SK-N-SH (cell line): ENCODE measurements at regions not wholly inside any gene's neighbourhood (a gene's known extent, or its start where the extent isn't known, plus 50 kb on each side); places are given as distances from the start of the nearest gene placed in this dataset.

Source experiments
- CTCF ChIA-PET: fragments of 300-600, 350-600 bp; formaldehyde crosslinking; extraction: SDS; loops from one replicate; lab custom pipeline; 2021; lab: Yijun Ruan, JAX
- POLR2A ChIA-PET: fragments of 350-600 bp; sonication (Branson Sonifier 250); formaldehyde crosslinking; extraction: SDS; loops from one replicate; lab custom pipeline; 2020; ENCODE audit warnings: antibody characterized with exemption, inconsistent platforms; lab: Yijun Ruan, JAX
- DNase-seq: peaks from one replicate; pipeline ENCODE4 v3.0.0; 2012
- H2AFZ ChIP-seq: fragments of 200-600 bp; sonication (generic); 2 replicates; pipeline ENCODE4 v1.8.1; 2016; ENCODE audit warnings: antibody characterized with exemption, mild to moderate bottlenecking, low read depth
- H3F3A ChIP-seq: fragments of 200-600 bp; sonication (generic); replicated peaks from 2 replicates; pipeline ENCODE3; 2016; ENCODE audit warnings: antibody characterized with exemption, mild to moderate bottlenecking; ENCODE audit not compliant: insufficient read depth
- H3K27ac ChIP-seq, 2 experiments: fragments of 200-500 bp in 1 of 2; fragments of 200-600 bp in 1 of 2; sonication (Bioruptor generic) in 1 of 2; sonication (generic), shearing (Covaris generic) in 1 of 2; 2 replicates each; pipeline versions ENCODE4 v1.5.1 to v1.6.1; 2014 to 2016; ENCODE audit warnings: low read depth in 2 of 2, inconsistent platforms in 1 of 2, low read length in 1 of 2, mild to moderate bottlenecking in 1 of 2, mixed read lengths in 1 of 2
- H3K27me3 ChIP-seq: fragments of 200-600 bp; sonication (generic), shearing (Covaris generic); 2 replicates; pipeline ENCODE4 v1.6.1; 2016; ENCODE audit warnings: mixed run types; ENCODE audit not compliant: insufficient read depth
- H3K36me3 ChIP-seq, 2 experiments: fragments of 200-500 bp in 1 of 2; fragments of 200-600 bp in 1 of 2; sonication (Bioruptor generic) in 1 of 2; sonication (generic) in 1 of 2; replicated peaks in 1 of 2; 2 replicates each; pipeline versions ENCODE3 to v1.5.1; 2014 to 2016; ENCODE audit warnings: low read length in 1 of 2, mild to moderate bottlenecking in 1 of 2; ENCODE audit not compliant: insufficient read depth in 2 of 2, control insufficient read depth in 1 of 2
- H3K4me1 ChIP-seq, 2 experiments: fragments of 200-500 bp in 1 of 2; fragments of 200-600 bp in 1 of 2; sonication (Bioruptor generic) in 1 of 2; sonication (generic), shearing (Covaris generic) in 1 of 2; 2 replicates each; pipeline versions ENCODE4 v1.5.1 to v1.6.1; 2014 to 2016; ENCODE audit warnings: low read depth in 1 of 2, low read length in 1 of 2, mixed run types in 1 of 2; ENCODE audit not compliant: insufficient read depth in 2 of 2, control insufficient read depth in 1 of 2
- H3K4me2 ChIP-seq: fragments of 200-600 bp; sonication (generic), shearing (Covaris generic); 2 replicates; pipeline ENCODE4 v1.6.1; 2017; ENCODE audit warnings: mixed run types
- H3K4me3 ChIP-seq, 2 experiments: fragments of 200-500 bp in 1 of 2; fragments of 200-600 bp in 1 of 2; sonication (Bioruptor generic) in 1 of 2; sonication (generic), shearing (Covaris generic) in 1 of 2; 2 replicates each; pipeline versions ENCODE4 v1.5.1 to v1.8.1; 2014 to 2016; ENCODE audit warnings: low read depth in 2 of 2, inconsistent platforms in 1 of 2, low read length in 1 of 2, mild to moderate bottlenecking in 1 of 2, mixed read lengths in 1 of 2, moderate library complexity in 1 of 2
- H3K79me2 ChIP-seq: fragments of 200-600 bp; sonication (generic); 2 replicates; pipeline ENCODE4 v1.8.1; 2017; ENCODE audit warnings: mild to moderate bottlenecking; ENCODE audit not compliant: insufficient read depth
- H3K9ac ChIP-seq: fragments of 200-600 bp; sonication (generic); 2 replicates; pipeline ENCODE4 v1.6.1; 2017; ENCODE audit warnings: mixed run types
- H3K9me2 ChIP-seq: fragments of 200-600 bp; sonication (generic); 2 replicates; pipeline ENCODE4 v1.6.1; 2017; ENCODE audit warnings: mixed run types
- H3K9me3 ChIP-seq: fragments of 200-600 bp; sonication (generic); 2 replicates; pipeline ENCODE4 v1.6.1; 2017; ENCODE audit warnings: mixed run types, mild to moderate bottlenecking, moderate library complexity
- H4K20me1 ChIP-seq: fragments of 200-600 bp; sonication (generic); 2 replicates; pipeline ENCODE4 v1.6.1; 2017; ENCODE audit warnings: mild to moderate bottlenecking, mixed run types; ENCODE audit not compliant: insufficient read depth
- CHD2 ChIP-seq: fragments of 150-350 bp; IDR thresholded peaks from 2 replicates; pipeline ENCODE4 v1.6.1; 2018; ENCODE audit warnings: low read length; ENCODE audit not compliant: partially characterized antibody
- EZH2phosphoT487 ChIP-seq: fragments of 200-600 bp; sonication (generic); IDR thresholded peaks from 2 replicates; pipeline ENCODE4 v1.6.1; 2017; ENCODE audit warnings: low read depth, mixed run types, mild to moderate bottlenecking, antibody characterized with exemption, moderate library complexity, borderline replicate concordance
- FOSL2 ChIP-seq: IDR thresholded peaks from 2 replicates; pipeline ENCODE4 v1.4.0; 2012; ENCODE audit warnings: low read depth, mild to moderate bottlenecking, moderate library complexity, borderline replicate concordance
- FOXJ3 ChIP-seq: sonication (generic); formaldehyde crosslinking; IDR thresholded peaks from 2 replicates; pipeline ENCODE4 v1.5.1; 2020; ENCODE audit warnings: mild to moderate bottlenecking, missing genetic modification reagents
- GABPA ChIP-seq: IDR thresholded peaks from 2 replicates; pipeline ENCODE4 v1.4.0; 2012; ENCODE audit warnings: low read depth, mild to moderate bottlenecking
- JUND ChIP-seq: IDR thresholded peaks from 2 replicates; pipeline ENCODE4 v1.4.0; 2012
- NFIC ChIP-seq: IDR thresholded peaks from 2 replicates; pipeline ENCODE4 v1.4.0; 2012; ENCODE audit warnings: borderline replicate concordance
- POLR2AphosphoS5 ChIP-seq: IDR thresholded peaks from 2 replicates; pipeline ENCODE4 v1.6.1; 2012; ENCODE audit warnings: low read depth, low read length
- RAD21 ChIP-seq: IDR thresholded peaks from 2 replicates; pipeline ENCODE4 v1.6.1; 2012; ENCODE audit warnings: mild to moderate bottlenecking, low read length
- RFX5 ChIP-seq: IDR thresholded peaks from 2 replicates; pipeline ENCODE4 v1.6.1; 2012; ENCODE audit warnings: mild to moderate bottlenecking, improper control_type of control experiment, low read length
- RXRA ChIP-seq: IDR thresholded peaks from 2 replicates; pipeline ENCODE4 v1.4.0; 2012; ENCODE audit warnings: low read depth, mild to moderate bottlenecking, borderline replicate concordance
- SIN3A ChIP-seq: IDR thresholded peaks from 2 replicates; pipeline ENCODE4 v1.6.1; 2012; ENCODE audit warnings: low read depth, mild to moderate bottlenecking, low read length, moderate library complexity, borderline replicate concordance
- SMC3 ChIP-seq: IDR thresholded peaks from 2 replicates; pipeline ENCODE4 v1.6.1; 2012; ENCODE audit warnings: low read depth, low read length, improper control_type of control experiment
- TCF12 ChIP-seq: IDR thresholded peaks from 2 replicates; pipeline ENCODE4 v1.4.0; 2012
- TEAD4 ChIP-seq: IDR thresholded peaks from 2 replicates; pipeline ENCODE4 v1.4.0; 2012; ENCODE audit warnings: mild to moderate bottlenecking, borderline replicate concordance; ENCODE audit not compliant: insufficient read depth
- YY1 ChIP-seq: IDR thresholded peaks from 2 replicates; pipeline ENCODE4 v1.4.0; 2012; ENCODE audit warnings: low read depth, mild to moderate bottlenecking
- WGBS: methylation state at CpG from one replicate; pipeline ENCODE4 v1.1.6; 2017; ENCODE audit warnings: low lambda C conversion rate; 5-methylcytosine and 5-hydroxymethylcytosine counted together
- TF ChIP-seq, protein P1 (sequence below): IDR thresholded peaks from 2 replicates; pipeline ENCODE4 v1.4.0; 2012; ENCODE audit warnings: low read depth, borderline replicate concordance
- TF ChIP-seq, protein P2 (sequence below): IDR thresholded peaks from 2 replicates; pipeline ENCODE4 v1.4.0; 2012; ENCODE audit warnings: low read depth, borderline replicate concordance
- TF ChIP-seq, protein P3 (sequence below): IDR thresholded peaks from 2 replicates; pipeline ENCODE4 v1.4.0; 2012; ENCODE audit warnings: low read depth
- TF ChIP-seq, protein P4 (sequence below): fragments of 150-350 bp; IDR thresholded peaks from 2 replicates; pipeline ENCODE4 v1.6.1; 2017; ENCODE audit warnings: antibody characterized with exemption, low read length, low read depth, borderline replicate concordance
- TF ChIP-seq, protein P5 (sequence below): fragments of 200-600 bp; sonication (generic); IDR thresholded peaks from 2 replicates; pipeline ENCODE4 v1.6.1; 2017; ENCODE audit warnings: antibody characterized with exemption, mild to moderate bottlenecking, moderate library complexity
- TF ChIP-seq, protein P6 (sequence below): IDR thresholded peaks from 2 replicates; pipeline ENCODE4; 2012

DNA sequence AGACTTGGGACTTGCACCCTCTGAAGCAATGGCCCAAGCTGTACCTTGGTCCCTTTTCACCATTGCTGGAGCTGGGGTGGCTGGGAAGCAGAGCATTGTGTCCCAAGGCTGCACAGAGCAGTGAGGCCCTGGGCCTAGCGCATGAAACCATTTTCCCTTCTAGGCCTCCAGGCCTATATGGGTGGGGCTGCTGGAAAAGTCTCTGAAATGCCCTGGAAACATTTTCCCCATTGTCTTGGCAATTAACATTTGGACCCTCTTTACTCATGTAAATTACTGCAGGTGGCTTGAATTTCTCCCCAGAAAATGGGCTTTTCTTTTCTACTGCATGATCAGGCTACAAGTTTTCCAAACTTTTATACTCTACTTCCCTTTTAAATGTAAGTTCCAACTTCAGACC lies 510.5 kb downstream of the SLITRK6 start (continued):
- TF ChIP-seq CHD2 (no peak), SIN3A (no peak), TEAD4 (no peak)

DNA sequence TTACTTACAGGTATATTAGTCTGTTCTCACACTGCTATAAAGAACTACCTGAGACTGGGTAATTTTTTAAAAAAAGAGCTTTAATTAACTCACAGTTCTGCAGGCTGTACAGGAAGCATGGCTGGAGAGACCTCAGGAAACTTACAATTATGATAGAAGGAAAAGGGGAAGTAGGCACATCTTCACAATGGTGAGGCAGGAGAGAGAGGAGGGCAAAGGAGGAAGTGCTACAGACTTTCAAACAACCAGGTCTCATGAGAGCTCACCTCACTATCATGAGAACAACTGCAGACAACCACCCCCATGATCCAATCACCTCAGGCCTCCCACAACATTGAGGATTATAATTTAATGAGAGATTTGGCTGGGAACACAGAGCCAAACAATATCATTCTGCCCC lies 511.7 kb downstream of the SLITRK6 start:
- peaks cover 4 to 6% of the 10 kb centered on the region in 2 experiments; a peak in 3 of 4 replicates for H3K4me1 ChIP-seq
- H3K27me3 ChIP-seq = no peaks in the 10 kb centered on the region
- H3K9me2 ChIP-seq = no peaks in the 10 kb centered on the region
- H3K79me2 ChIP-seq = no peaks in the 10 kb centered on the region
- DNase-seq = no peak
- POLR2A ChIA-PET = no interaction called here
- H3K9ac ChIP-seq = no peak overlapping the region
- no peak for TF ChIP-seq JUND
- no peak for TF ChIP-seq FOSL2
- TF ChIP-seq, protein P1, sequence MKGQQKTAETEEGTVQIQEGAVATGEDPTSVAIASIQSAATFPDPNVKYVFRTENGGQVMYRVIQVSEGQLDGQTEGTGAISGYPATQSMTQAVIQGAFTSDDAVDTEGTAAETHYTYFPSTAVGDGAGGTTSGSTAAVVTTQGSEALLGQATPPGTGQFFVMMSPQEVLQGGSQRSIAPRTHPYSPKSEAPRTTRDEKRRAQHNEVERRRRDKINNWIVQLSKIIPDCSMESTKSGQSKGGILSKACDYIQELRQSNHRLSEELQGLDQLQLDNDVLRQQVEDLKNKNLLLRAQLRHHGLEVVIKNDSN = no peak
- no peak for TF ChIP-seq GABPA
- TF ChIP-seq SIN3A = no peak
- TF ChIP-seq RAD21 = no peak
- no peak for TF ChIP-seq FOXJ3 (CRISPR knock-in tag)
- no peak for TF ChIP-seq RXRA
- TF ChIP-seq, protein P2, sequence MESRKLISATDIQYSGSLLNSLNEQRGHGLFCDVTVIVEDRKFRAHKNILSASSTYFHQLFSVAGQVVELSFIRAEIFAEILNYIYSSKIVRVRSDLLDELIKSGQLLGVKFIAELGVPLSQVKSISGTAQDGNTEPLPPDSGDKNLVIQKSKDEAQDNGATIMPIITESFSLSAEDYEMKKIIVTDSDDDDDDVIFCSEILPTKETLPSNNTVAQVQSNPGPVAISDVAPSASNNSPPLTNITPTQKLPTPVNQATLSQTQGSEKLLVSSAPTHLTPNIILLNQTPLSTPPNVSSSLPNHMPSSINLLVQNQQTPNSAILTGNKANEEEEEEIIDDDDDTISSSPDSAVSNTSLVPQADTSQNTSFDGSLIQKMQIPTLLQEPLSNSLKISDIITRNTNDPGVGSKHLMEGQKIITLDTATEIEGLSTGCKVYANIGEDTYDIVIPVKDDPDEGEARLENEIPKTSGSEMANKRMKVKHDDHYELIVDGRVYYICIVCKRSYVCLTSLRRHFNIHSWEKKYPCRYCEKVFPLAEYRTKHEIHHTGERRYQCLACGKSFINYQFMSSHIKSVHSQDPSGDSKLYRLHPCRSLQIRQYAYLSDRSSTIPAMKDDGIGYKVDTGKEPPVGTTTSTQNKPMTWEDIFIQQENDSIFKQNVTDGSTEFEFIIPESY = no peak
- TF ChIP-seq, protein P3, sequence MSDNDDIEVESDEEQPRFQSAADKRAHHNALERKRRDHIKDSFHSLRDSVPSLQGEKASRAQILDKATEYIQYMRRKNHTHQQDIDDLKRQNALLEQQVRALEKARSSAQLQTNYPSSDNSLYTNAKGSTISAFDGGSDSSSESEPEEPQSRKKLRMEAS = no peak
- no peak for TF ChIP-seq SMC3
- no peak for TF ChIP-seq EZH2phosphoT487
- no peak for TF ChIP-seq POLR2AphosphoS5
- H3K9me3 ChIP-seq = no peaks in the 10 kb centered on the region
- H3K4me2 ChIP-seq = no peak overlapping the region
- no peak overlapping the region for H2AFZ ChIP-seq
- no peaks in the 10 kb centered on the region for H4K20me1 ChIP-seq
- no peak overlapping the region for H3K4me3 ChIP-seq
- CTCF ChIA-PET = no interaction called here
- peaks cover 4% of the 10 kb centered on the region for H3F3A ChIP-seq
- no peaks in the 10 kb centered on the region for H3K36me3 ChIP-seq
- H3K27ac ChIP-seq = no peak overlapping the region

DNA sequence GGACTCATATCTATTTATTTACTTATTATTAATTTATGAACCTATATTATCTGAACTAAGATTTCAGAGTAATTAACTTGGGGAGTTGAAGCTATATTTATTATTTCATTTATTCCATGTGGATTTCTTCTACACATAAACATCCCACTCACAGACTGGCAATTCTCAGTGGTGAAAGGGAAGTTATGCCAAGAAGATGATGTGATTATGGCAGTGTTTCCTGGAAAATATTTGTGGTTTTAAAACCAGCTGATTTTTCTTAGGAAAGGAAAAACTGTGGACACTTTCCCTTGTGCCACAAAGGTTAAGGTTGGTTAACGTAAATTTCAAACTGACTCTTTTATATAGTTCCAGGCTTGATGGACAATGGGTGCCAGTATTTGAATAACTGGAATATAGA lies 513.1 kb downstream of the SLITRK6 start:
- CTCF ChIA-PET = no interaction called here
- DNase-seq = no peak

More for the DNA sequence above, 513.1 kb downstream of the SLITRK6 start:
- no peaks in the 10 kb centered on the region for H3K9me3 ChIP-seq
- H3K36me3 ChIP-seq = no peaks in the 10 kb centered on the region
- H3K4me3 ChIP-seq = no peak overlapping the region
- H3K27me3 ChIP-seq = no peaks in the 10 kb centered on the region
- no peak overlapping the region; a peak in 1 of 4 replicates for H3K27ac ChIP-seq
- no peak overlapping the region for H3K4me2 ChIP-seq
- H3K79me2 ChIP-seq = no peaks in the 10 kb centered on the region
- peaks cover 4 to 6% of the 10 kb centered on the region in 2 experiments; a peak in 3 of 4 replicates for H3K4me1 ChIP-seq
- H3K9me2 ChIP-seq = no peaks in the 10 kb centered on the region
- TF ChIP-seq, protein P4, sequence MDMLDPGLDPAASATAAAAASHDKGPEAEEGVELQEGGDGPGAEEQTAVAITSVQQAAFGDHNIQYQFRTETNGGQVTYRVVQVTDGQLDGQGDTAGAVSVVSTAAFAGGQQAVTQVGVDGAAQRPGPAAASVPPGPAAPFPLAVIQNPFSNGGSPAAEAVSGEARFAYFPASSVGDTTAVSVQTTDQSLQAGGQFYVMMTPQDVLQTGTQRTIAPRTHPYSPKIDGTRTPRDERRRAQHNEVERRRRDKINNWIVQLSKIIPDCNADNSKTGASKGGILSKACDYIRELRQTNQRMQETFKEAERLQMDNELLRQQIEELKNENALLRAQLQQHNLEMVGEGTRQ = no peak
- TF ChIP-seq NFIC (peak; percentile 45; the same call in 1 of the 2 replicates), YY1 (no peak), SIN3A (no peak), GABPA (no peak), RFX5 (no peak), TCF12 (peak; percentile 63)
- TF ChIP-seq, protein P5, sequence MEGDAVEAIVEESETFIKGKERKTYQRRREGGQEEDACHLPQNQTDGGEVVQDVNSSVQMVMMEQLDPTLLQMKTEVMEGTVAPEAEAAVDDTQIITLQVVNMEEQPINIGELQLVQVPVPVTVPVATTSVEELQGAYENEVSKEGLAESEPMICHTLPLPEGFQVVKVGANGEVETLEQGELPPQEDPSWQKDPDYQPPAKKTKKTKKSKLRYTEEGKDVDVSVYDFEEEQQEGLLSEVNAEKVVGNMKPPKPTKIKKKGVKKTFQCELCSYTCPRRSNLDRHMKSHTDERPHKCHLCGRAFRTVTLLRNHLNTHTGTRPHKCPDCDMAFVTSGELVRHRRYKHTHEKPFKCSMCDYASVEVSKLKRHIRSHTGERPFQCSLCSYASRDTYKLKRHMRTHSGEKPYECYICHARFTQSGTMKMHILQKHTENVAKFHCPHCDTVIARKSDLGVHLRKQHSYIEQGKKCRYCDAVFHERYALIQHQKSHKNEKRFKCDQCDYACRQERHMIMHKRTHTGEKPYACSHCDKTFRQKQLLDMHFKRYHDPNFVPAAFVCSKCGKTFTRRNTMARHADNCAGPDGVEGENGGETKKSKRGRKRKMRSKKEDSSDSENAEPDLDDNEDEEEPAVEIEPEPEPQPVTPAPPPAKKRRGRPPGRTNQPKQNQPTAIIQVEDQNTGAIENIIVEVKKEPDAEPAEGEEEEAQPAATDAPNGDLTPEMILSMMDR = no peak
- TF ChIP-seq, protein P6, sequence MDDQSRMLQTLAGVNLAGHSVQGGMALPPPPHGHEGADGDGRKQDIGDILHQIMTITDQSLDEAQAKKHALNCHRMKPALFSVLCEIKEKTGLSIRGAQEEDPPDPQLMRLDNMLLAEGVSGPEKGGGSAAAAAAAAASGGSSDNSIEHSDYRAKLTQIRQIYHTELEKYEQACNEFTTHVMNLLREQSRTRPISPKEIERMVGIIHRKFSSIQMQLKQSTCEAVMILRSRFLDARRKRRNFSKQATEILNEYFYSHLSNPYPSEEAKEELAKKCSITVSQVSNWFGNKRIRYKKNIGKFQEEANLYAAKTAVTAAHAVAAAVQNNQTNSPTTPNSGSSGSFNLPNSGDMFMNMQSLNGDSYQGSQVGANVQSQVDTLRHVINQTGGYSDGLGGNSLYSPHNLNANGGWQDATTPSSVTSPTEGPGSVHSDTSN = peak; percentile 29; the same call in 1 of the 2 replicates
- H4K20me1 ChIP-seq = no peaks in the 10 kb centered on the region
- H3F3A ChIP-seq = peaks cover 4% of the 10 kb centered on the region
- POLR2A ChIA-PET = no interaction called here
- no peak overlapping the region for H3K9ac ChIP-seq
- WGBS = 88% methylated on average over 1 of the region's 1 CpG
- H2AFZ ChIP-seq = no peak overlapping the region
